ENCODE measurements at regions not wholly inside any gene's neighbourhood (a gene's known extent, or its start where the extent isn't known, plus 50 kb on each side); places are given as distances from the start of the nearest gene placed in this dataset.

DNA sequence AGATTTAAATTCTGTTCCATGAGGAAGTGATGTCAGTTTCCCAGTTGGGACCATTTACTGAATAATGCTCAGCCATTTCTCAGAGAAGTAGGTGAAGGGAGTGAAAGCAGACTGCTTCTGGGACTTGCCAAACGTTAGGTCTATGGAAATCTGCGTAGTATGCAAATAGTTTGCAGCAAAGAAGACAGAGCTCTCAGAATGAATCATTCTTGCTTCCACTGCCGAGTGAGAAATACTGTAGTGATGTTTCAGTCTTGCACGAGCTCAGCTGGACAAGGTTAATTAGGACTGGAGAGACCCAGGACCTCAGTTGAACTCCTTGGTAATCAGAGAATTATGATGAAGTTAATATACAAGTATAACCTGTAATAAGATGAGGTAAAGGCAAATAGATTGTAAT lies 317.7 kb upstream of the DAB1 start:
- Histone ChIP-seq H3K36me3 (ENCODE audit: control insufficient read depth, insufficient read depth, low read length) (no peaks in the 10 kb centered on the region), H3K27me3 (replicated peaks; ENCODE audit: control insufficient read depth, insufficient read depth, low read length) (no peaks in the 10 kb centered on the region; the same call in 1 of the 2 replicates), H3K4me3 (replicated peaks; ENCODE audit: low read depth, low read length) (no peak overlapping the region)
- TF ChIP-seq, protein P1, sequence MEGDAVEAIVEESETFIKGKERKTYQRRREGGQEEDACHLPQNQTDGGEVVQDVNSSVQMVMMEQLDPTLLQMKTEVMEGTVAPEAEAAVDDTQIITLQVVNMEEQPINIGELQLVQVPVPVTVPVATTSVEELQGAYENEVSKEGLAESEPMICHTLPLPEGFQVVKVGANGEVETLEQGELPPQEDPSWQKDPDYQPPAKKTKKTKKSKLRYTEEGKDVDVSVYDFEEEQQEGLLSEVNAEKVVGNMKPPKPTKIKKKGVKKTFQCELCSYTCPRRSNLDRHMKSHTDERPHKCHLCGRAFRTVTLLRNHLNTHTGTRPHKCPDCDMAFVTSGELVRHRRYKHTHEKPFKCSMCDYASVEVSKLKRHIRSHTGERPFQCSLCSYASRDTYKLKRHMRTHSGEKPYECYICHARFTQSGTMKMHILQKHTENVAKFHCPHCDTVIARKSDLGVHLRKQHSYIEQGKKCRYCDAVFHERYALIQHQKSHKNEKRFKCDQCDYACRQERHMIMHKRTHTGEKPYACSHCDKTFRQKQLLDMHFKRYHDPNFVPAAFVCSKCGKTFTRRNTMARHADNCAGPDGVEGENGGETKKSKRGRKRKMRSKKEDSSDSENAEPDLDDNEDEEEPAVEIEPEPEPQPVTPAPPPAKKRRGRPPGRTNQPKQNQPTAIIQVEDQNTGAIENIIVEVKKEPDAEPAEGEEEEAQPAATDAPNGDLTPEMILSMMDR (IDR thresholded peaks at IDR 0.05; ENCODE audit: insufficient read depth, low read length, poor library complexity, severe bottlenecking), result no peak
- DNase-seq (ENCODE audit: extremely low read depth, insufficient read length), result peak; percentile 3

DNA sequence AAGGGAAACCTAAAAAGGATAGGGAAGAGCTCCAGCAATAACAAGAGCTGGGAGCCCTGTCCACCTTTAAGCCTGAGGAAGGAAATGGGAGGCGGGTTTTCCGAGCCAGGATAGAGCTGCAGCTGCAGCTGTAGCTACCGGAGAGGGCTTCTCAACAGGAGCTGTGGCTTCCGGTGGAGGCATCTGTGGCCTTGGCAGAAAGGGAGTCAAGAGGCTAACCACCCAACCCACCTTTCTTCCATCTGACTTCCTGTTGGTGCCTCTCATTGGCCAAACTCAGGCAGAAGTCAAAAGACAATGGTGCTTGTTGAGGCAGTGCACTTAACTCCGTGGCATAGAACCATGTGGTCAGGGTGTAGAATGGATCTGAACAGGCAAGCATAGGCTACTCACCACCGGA lies 313.1 kb upstream of the DAB1 start:
- H3K36me3 ChIP-seq (ENCODE audit: control insufficient read depth, insufficient read depth, low read length), result no peaks in the 10 kb centered on the region
- no peak overlapping the region for H3K4me3 ChIP-seq (replicated peaks; ENCODE audit: low read depth, low read length)
- no peaks in the 10 kb centered on the region; the same call in 1 of the 2 replicates for H3K27me3 ChIP-seq (replicated peaks; ENCODE audit: control insufficient read depth, insufficient read depth, low read length)
- TF ChIP-seq, protein P1 (IDR thresholded peaks at IDR 0.05; ENCODE audit: insufficient read depth, low read length, poor library complexity, severe bottlenecking), result no peak
- DNase-seq (ENCODE audit: extremely low read depth, insufficient read length), result no peak

DNA sequence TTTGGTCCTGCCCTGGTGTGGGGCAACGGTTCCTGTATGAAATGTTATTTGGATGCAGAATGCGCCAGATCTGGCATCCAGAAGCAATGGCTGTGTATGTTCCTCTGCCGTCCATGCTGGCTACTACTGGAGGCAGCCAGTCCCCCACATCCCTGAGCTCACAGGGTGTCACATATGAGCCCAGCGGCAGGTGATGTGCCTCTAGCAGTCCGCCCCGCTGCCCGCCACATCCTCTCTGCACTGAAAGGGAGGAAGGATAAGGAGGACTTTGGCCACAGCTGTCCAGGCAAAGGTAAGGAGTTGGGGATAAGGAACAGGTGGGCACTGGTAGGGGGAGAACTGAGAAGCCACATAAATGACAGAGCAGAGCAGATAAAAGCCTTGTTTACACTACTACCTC lies 305.3 kb upstream of the DAB1 start:
- H3K4me3 ChIP-seq (replicated peaks; ENCODE audit: low read depth, low read length), result no peak overlapping the region
- no peaks in the 10 kb centered on the region for H3K36me3 ChIP-seq (ENCODE audit: control insufficient read depth, insufficient read depth, low read length)
- DNase-seq (ENCODE audit: extremely low read depth, insufficient read length), result no peak
- TF ChIP-seq, protein P1 (IDR thresholded peaks at IDR 0.05; ENCODE audit: insufficient read depth, low read length, poor library complexity, severe bottlenecking), result no peak
- no peaks in the 10 kb centered on the region; the same call in none of the 2 replicates for H3K27me3 ChIP-seq (replicated peaks; ENCODE audit: control insufficient read depth, insufficient read depth, low read length)

DNA sequence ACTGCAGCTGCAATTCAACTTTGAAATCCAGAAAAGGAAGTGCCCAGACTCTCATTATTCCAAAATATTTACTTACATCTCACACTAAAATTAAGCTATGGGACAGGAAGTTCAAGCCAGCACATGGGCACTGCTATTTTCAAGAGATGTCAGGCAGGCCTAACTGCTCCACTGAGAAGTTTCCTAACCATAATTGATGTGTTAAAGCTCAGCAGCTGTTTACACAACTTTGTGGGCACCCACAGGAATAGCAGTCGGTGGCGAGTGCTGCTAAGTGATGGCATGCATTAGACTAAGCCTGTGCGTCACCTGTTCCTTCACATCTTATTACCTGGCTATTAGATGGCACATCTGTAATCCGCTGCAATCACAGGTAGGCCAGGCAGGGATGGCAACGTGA lies 303.3 kb upstream of the DAB1 start:
- no peak overlapping the region for H3K4me3 ChIP-seq (replicated peaks; ENCODE audit: low read depth, low read length)
- H3K27me3 ChIP-seq (replicated peaks; ENCODE audit: control insufficient read depth, insufficient read depth, low read length), result no peaks in the 10 kb centered on the region; the same call in 1 of the 2 replicates
- no peaks in the 10 kb centered on the region for H3K36me3 ChIP-seq (ENCODE audit: control insufficient read depth, insufficient read depth, low read length)
- TF ChIP-seq, protein P1 (IDR thresholded peaks at IDR 0.05; ENCODE audit: insufficient read depth, low read length, poor library complexity, severe bottlenecking), result no peak
- no peak for DNase-seq (ENCODE audit: extremely low read depth, insufficient read length)

DNA sequence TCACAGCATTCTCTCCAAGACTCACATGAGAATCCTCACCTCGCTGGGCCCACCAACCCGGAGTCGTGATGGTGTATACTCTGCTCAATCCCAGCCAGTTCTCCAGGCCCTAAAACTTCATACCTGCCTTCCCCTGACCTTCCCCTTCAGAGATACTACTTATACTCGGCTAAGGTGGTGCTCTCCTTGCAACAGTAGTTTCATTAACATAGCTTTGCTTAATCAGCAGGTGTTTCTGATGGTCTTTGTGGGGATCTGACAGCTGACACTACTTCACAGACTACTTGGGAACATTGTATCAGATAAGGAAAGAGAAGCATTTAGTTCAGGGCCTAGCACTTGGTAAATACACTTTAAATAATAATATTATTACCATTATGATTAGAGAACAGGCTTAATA lies 301.5 kb upstream of the DAB1 start:
- Histone ChIP-seq H3K27me3 (replicated peaks; ENCODE audit: control insufficient read depth, insufficient read depth, low read length) (no peaks in the 10 kb centered on the region; the same call in 1 of the 2 replicates), H3K36me3 (ENCODE audit: control insufficient read depth, insufficient read depth, low read length) (no peaks in the 10 kb centered on the region), H3K4me3 (replicated peaks; ENCODE audit: low read depth, low read length) (no peak overlapping the region)
- TF ChIP-seq, protein P1 (IDR thresholded peaks at IDR 0.05; ENCODE audit: insufficient read depth, low read length, poor library complexity, severe bottlenecking), result no peak
- no peak for DNase-seq (ENCODE audit: extremely low read depth, insufficient read length)

DNA sequence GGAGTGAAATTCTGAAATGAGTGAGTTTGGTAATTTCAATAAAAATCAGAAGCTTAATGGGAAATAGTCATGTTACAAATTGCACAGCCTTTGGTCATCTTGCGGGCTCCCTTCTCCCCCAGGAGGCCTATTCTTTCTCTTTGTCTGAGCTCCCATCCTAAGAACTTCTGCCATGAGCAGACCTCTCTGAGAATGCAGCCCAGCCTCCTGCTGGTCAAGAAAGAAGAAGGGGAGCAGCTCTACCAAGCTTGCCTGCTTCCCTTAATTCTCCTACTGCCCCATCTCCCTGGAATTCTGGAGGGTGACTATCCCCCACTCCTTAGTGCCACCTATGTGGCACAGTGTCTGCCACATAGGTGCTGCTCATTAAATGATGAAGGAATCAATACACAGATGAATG lies 300.7 kb upstream of the DAB1 start:
- H3K4me3 ChIP-seq (replicated peaks; ENCODE audit: low read depth, low read length), result no peak overlapping the region
- TF ChIP-seq, protein P1 (IDR thresholded peaks at IDR 0.05; ENCODE audit: insufficient read depth, low read length, poor library complexity, severe bottlenecking), result no peak
- no peaks in the 10 kb centered on the region for H3K36me3 ChIP-seq (ENCODE audit: control insufficient read depth, insufficient read depth, low read length)

More for the DNA sequence above, 300.7 kb upstream of the DAB1 start:
- no peak for DNase-seq (ENCODE audit: extremely low read depth, insufficient read length)
- no peaks in the 10 kb centered on the region; the same call in 1 of the 2 replicates for H3K27me3 ChIP-seq (replicated peaks; ENCODE audit: control insufficient read depth, insufficient read depth, low read length)

Data from GM06990 (cell line).